ENCODE measurements at regions not wholly inside any gene's neighbourhood (a gene's known extent, or its start where the extent isn't known, plus 50 kb on each side); places are given as distances from the start of the nearest gene placed in this dataset.

DNA sequence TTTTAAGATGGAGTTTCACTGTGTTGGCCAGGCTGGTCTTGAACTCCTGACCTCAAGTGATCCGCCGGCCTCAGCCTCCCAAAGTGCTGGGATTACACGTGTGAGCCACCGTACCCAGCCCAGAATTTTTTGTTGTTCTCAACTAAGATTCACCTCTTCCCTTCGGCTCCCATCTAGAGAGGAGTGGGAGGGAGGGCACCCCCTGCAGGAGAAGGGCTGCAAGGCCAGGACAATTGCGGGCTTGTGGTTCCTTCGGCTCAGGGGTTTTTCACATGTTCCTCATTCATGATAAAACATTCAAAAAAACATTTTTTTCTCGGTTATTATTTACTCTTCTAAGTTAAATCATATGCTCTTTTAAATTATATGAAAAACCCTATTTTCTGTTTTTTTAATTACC lies 201.1 kb upstream of the LRRC4C start:
- TF ChIP-seq EP300 (IDR thresholded peaks at IDR 0.05) (no peak), POLR2A (IDR thresholded peaks at IDR 0.05) (no peak), POLR2AphosphoS5 (IDR thresholded peaks at IDR 0.05) (no peak)
- TF ChIP-seq, protein P1, sequence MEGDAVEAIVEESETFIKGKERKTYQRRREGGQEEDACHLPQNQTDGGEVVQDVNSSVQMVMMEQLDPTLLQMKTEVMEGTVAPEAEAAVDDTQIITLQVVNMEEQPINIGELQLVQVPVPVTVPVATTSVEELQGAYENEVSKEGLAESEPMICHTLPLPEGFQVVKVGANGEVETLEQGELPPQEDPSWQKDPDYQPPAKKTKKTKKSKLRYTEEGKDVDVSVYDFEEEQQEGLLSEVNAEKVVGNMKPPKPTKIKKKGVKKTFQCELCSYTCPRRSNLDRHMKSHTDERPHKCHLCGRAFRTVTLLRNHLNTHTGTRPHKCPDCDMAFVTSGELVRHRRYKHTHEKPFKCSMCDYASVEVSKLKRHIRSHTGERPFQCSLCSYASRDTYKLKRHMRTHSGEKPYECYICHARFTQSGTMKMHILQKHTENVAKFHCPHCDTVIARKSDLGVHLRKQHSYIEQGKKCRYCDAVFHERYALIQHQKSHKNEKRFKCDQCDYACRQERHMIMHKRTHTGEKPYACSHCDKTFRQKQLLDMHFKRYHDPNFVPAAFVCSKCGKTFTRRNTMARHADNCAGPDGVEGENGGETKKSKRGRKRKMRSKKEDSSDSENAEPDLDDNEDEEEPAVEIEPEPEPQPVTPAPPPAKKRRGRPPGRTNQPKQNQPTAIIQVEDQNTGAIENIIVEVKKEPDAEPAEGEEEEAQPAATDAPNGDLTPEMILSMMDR (IDR thresholded peaks at IDR 0.05) = no peak

DNA sequence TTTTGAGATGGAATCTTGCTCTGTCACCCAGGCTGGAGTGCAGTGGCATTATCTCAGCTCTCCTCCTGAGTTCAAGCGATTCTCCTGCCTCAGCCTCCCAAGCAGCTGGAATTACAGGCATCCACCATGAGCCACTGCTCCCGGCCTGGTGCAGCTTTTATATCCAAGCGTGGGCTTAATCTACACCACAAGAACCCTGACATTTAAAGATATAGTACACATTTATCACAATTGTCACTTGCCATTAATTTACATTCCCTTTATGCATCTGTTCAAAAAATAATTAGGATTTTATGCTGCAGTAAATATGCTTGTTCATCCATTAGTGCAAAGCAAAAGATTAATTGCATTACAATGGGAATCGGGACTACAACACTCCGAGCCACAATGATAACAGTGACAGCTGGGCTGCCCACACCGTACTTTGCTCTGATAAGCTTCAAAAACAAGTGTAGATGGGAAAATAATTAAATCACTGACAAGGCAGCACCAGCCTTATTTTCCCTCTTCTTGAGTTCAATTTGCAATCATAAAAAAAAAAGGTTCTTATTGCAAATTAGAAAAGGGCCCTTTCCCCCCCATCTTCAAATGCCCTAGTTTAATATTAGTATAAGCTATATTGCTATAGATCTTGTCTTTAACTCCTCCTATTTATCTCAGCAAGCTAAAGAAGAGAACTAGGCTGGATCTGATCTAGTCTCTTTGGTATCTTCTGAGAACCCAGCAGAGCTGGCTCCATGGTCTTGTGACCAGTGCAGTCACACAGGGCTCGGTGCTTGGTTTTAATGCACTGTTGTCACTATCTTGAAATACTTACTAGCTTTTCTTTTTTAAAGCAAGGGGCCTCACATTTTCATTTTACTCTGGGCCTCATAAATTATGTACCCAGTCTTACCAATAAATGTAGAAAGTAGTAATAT lies 206.2 kb upstream of the LRRC4C start:
- intact Hi-C loops (cut with DNase I; ENCODE audit: low total_unique reads) = no loop called here
- TF ChIP-seq, protein P1 (IDR thresholded peaks at IDR 0.05) = no peak
- TF ChIP-seq EP300 (IDR thresholded peaks at IDR 0.05) (no peak), POLR2AphosphoS5 (IDR thresholded peaks at IDR 0.05) (no peak), POLR2A (IDR thresholded peaks at IDR 0.05) (no peak)
- peak in 1 of 2 donors; percentile 27 for DNase-seq
- no peaks in the 10 kb centered on the region for H3K9me3 ChIP-seq
- no peaks in the 10 kb centered on the region for H3K36me3 ChIP-seq
- H3K4me3 ChIP-seq = no peak overlapping the region
- WGBS, 5 donors = 34 to 42% (median 35%) methylated on average over 7 of the region's 7 CpGs
- H3K4me1 ChIP-seq = no peaks in the 10 kb centered on the region
- no peaks in the 10 kb centered on the region for H3K27me3 ChIP-seq
- H3K27ac ChIP-seq = no peak overlapping the region

More for the DNA sequence above, 201.1 kb upstream of the LRRC4C start:
- Histone ChIP-seq H3K27ac (no peak overlapping the region), H3K36me3 (no peaks in the 10 kb centered on the region), H3K4me1 (no peaks in the 10 kb centered on the region), H3K4me3 (no peak overlapping the region), H3K9me3 (peaks cover 0 to 16% (median 0%) of the 10 kb centered on the region in 4 donors), H3K27me3 (no peaks in the 10 kb centered on the region)
- DNase-seq = no peak
- 75 to 79% (median 77%) methylated on average over 8 of the region's 8 CpGs for WGBS, 5 donors
- intact Hi-C loops (cut with DNase I; ENCODE audit: low total_unique reads) = no loop called here

DNA sequence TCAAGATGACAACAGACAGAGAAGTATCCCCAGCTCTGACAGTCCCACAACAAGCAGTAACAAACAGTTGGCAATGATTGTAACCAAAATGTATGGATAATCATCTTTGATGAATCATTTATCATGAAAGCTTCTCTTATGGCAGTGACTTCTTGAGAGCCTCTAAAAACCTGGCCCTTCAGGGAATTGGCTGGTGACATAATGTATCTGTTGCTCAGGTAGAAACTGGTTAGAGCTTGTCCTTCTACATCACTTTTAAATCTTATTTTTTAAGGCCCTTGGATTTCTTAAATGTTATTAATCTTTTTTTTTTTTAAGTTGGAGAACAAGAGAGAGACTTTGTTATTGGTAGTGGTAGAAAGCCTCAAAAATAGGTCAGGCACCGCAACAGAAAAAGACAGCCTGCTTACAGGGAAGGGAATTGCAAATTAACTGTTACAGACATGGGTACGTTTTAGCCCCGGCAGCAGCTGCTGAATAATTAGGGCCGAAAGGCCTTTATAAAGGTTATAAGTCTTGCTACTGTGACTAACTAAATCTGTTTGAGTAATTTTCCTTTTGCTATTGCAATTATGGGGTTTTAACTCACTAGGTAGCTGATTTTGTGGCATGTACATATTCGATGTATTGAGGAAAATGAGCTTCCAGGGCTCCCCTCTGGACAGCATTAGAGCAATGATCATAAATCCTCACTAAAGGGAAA lies 207.7 kb upstream of the LRRC4C start:
- Histone ChIP-seq H3K27me3 (no peaks in the 10 kb centered on the region), H3K4me3 (no peak overlapping the region), H3K27ac (no peak overlapping the region), H3K9me3 (no peaks in the 10 kb centered on the region), H3K36me3 (no peaks in the 10 kb centered on the region), H3K4me1 (no peaks in the 10 kb centered on the region)
- intact Hi-C loops (cut with DNase I; ENCODE audit: low total_unique reads) = no loop called here
- 70 to 76% (median 74%) methylated on average over 5 of the region's 5 CpGs for WGBS, 5 donors
- DNase-seq = no peak
- TF ChIP-seq POLR2A (IDR thresholded peaks at IDR 0.05) = no peak
- no peak for TF ChIP-seq POLR2AphosphoS5 (IDR thresholded peaks at IDR 0.05)
- TF ChIP-seq EP300 (IDR thresholded peaks at IDR 0.05) = no peak
- TF ChIP-seq, protein P1 (IDR thresholded peaks at IDR 0.05) = no peak

DNA sequence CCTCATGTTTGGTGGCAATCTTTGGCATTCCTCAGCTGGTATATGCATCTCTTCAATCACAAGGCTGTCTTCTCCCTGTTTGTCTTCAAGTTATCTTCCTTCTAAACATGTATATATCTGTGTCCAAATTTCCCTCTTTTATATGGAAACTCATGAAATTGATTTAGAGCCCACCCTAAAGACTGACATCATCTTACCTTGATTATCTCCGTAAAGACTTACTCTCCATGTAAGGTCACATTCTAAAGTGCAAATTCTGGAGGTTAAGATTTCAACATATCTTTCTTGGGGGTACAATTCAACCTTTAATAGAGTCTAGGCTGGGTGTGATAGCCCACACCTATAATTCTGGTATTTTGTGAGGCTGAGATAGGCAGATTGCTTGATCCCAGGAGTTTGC lies 215.8 kb upstream of the LRRC4C start:
- no peak for TF ChIP-seq POLR2AphosphoS5 (IDR thresholded peaks at IDR 0.05)
- no peak for TF ChIP-seq POLR2A (IDR thresholded peaks at IDR 0.05)
- no peak for TF ChIP-seq EP300 (IDR thresholded peaks at IDR 0.05)
- TF ChIP-seq, protein P1 (IDR thresholded peaks at IDR 0.05) = no peak
- WGBS, 5 donors = 88 to 100% (median 93%) methylated on average over 1 of the region's 1 CpG
- no peak overlapping the region for H3K27ac ChIP-seq
- no peak overlapping the region for H3K4me3 ChIP-seq
- no peak for DNase-seq
- intact Hi-C loops (cut with DNase I; ENCODE audit: low total_unique reads) = no loop called here
- H3K36me3 ChIP-seq = no peaks in the 10 kb centered on the region
- no peaks in the 10 kb centered on the region for H3K4me1 ChIP-seq
- H3K27me3 ChIP-seq = no peaks in the 10 kb centered on the region
- H3K9me3 ChIP-seq = no peaks in the 10 kb centered on the region

Data from stomach (tissue), 8 donors.